ENCODE measurements at regions not wholly inside any gene's neighbourhood (a gene's known extent, or its start where the extent isn't known, plus 50 kb on each side); places are given as distances from the start of the nearest gene placed in this dataset.

- no peak for TF ChIP-seq CTCF (conservative IDR thresholded peaks at IDR 0.05)
- TF ChIP-seq ZFX (IDR thresholded peaks at IDR 0.05), result no peak
Measured at GRCh38 chr14:97065305-97066067, 268.3 kb downstream of the VRK1 start.
